ENCODE measurements at regions not wholly inside any gene's neighbourhood (a gene's known extent, or its start where the extent isn't known, plus 50 kb on each side); places are given as distances from the start of the nearest gene placed in this dataset.
"Not testable (repeated sequence)": the region's sequence is repeated elsewhere in the genome, so short reads cannot be mapped to it uniquely, and the experiment has no call there.

GRCh38 chr5:85428426-85428934 lies 1043.8 kb upstream of the EDIL3 start:
- DNase-seq, result no peak

DNA sequence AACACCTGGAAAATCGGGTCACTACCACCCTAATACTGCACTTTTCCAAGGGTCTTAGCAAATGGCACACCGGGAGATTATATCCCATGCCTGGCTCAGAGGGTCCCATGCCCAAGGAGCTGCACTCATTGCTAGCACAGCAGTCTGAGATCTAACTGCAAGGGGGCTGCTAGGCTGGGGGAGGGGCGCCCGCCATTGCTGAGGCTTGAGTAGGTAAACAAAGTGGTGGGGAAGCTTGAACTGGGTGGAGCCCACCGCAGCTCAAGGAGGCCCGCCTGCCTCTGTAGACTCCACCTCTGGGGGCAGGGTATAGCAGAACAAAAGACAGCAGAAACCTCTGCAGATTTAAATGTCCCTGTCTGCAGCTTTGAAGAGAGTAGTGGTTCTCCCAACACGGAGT lies 1047.0 kb upstream of the EDIL3 start:
- not testable (repeated sequence) for DNase-seq

- no peak for DNase-seq
These were observed 1056.5 kb upstream of the EDIL3 start for GRCh38 chr5:85441156-85441555.

DNA sequence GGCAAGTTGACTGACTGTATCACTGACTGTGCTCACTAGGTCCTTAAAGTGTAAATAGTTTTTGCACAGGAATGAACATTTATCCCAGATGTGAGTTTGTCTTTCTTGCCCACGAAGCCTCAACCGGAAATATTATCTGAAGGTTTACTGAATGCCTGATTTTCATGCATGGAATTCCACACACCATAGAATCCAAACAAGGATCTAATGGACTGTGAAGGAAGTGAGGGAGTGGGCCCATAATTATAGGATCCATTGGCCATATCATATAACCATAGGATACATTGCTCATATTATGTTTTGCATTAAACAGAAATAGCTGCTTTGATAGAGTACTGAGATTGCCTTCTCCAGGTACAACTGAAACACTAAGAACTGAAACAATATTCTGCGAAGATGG lies 1057.2 kb upstream of the EDIL3 start:
- DNase-seq, result no peak

GRCh38 chr5:85452322-85453025 lies 1067.8 kb upstream of the EDIL3 start:
- DNase-seq, result no peak

DNA sequence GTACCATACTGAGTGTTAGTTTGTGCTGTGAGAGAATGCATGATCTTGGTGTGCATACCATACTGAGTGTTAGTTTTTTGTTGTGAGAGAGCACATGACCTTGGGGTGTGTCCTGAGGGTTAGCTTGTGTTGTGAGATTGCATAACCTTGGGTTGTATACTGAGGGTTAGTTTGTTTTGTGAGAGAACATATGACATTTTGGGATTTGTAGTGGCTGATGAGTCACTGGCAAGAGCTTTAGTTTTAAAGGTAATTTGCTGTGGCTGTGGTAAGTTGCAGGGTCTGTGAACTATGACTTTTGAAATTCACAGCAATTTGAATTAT lies 1068.3 kb upstream of the EDIL3 start:
- DNase-seq, result no peak

DNA sequence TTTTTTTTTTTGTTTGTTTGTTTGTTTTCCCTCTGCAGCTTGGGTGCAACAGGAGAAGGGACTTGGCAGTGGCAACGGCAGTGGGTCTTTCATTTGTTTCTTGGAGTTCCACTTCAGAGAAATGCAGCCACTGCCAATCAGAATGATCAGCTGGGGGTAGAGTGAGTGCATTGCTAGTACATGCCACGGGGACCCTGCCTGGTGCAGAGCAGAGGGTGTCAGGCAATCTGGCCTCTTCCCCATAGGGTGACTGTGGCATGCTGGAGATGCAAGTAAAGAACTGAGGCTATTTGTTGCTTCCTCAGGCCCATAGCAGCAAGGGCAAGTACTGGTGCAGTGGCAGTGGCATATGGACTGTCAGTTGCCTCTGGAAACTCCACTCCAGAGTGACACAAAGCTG lies 1073.6 kb upstream of the EDIL3 start:
- no peak for DNase-seq

DNA sequence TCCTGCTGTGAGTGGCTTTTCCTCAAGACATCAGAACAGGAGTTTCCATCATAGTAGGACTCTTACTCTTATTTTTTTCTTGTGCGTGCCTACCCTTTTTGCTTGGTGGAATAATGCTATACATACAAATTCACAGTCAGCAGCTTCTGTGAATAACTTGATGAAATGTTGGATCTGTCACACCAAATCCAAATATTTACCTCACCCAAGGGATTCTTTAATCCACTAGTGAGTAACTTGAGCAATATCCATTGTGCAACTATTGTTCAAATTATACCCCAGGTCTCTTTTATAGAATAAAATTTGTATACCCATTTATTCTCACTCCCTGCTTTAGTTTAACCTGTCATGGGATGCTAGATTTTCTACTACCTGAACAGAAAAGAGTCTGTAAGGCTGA lies 1078.3 kb upstream of the EDIL3 start:
- DNase-seq, result no peak

DNA sequence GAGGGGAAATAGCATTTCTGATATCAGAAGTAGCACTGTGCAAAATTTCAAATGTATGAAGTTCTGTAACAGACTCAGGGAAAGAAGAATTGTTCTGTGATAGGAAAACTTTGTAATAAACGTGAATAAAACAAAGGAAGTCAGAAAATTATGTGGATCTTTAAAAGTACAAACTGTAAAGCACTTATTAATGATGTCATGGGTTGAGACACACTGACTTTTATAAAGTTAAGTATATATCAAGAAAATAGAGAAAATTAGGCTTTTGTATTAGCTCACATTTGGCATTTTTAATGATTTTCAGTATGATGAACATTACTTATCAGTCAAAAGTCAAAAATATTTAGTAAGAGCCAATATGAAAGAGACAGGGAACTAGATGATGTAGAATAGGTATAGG lies 1081.7 kb upstream of the EDIL3 start:
- no peak for DNase-seq

- no peak for DNase-seq
These were observed 1088.1 kb upstream of the EDIL3 start for GRCh38 chr5:85472749-85473148.

- DNase-seq, result not testable (repeated sequence)
These were observed 1090.5 kb upstream of the EDIL3 start for GRCh38 chr5:85475151-85475550.

DNA sequence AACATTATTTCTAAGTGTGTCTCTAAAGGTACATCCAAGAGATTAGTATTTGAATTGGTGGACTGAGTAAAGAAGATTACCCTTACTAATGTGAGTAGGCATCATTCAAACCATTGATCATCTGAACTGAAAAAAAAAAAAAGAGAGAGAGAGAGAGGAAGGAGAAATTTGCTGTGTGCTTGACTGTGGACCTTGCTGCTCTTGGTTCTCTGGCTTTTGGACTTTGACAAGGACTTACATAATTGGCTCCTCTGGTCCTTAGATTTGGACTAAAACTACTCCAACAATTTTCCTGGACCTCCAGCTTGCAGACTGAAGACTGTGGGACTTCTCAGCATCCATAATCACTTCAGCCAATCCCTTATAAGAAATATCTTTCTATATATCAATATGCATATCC lies 1091.9 kb upstream of the EDIL3 start:
- DNase-seq, result no peak

DNA sequence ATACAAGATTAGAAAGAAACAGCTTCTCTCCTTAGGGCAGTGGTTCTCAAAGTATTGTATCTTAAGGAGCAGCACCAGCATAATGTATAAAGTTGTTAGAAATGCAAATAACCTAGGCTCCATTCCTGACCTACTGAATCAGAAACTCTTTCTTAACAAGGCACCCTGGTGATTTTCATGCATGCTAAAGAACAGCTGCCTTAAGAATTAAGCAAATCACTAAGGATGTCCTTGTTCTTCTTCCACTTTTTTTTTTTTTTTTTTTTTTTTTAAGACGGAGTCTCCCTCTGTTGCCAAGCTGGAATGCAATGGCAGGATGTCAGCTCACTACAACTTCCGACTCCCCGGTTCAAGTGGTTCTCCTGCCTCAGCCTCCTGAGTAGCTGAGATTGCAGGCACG lies 1095.2 kb upstream of the EDIL3 start:
- DNase-seq, result no peak

GRCh38 chr5:85484982-85485574 lies 1100.4 kb upstream of the EDIL3 start:
- DNase-seq, result no peak

DNA sequence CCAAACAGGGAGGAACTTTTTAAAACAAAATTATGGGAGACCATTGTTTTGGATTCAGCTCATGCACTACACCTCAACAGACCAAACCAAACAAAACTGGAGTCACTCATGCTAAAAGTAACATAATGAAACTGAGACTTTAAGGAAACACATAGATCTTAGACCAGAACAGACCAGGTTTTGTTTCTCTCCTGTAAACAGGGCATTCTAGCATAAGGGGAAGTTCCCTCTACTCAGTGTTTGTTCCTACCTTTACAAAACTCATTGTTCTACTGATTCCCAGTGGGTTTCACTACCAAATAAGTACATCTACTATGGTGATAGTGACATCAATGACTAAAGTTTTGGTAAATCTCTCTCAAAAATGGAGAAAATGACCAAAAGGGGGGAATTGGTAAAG lies 1103.6 kb upstream of the EDIL3 start:
- no peak for DNase-seq

- no peak for DNase-seq
These were observed 1116.2 kb upstream of the EDIL3 start for GRCh38 chr5:85500869-85501268.

DNA sequence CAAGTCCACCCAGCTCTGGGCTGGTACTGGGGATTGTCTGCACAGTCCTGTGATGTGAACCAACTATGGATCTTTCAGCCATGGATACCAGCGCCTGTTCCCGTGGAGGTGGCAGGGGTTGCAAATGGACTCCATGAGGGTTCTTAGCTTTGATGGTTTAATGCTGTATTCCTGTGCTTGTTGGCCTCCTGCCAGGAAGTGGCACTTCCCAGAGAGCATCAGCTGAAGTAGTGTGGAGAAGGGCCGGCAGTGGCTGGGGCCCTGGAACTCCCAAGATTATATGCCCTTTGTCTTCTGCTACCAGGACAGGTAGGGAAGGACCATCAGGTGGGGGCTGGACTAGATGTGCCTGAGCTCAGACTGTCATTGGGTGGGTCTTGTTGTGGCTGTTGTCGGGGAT lies 1104.8 kb upstream of the COX7C start:
- no peak for DNase-seq

DNA sequence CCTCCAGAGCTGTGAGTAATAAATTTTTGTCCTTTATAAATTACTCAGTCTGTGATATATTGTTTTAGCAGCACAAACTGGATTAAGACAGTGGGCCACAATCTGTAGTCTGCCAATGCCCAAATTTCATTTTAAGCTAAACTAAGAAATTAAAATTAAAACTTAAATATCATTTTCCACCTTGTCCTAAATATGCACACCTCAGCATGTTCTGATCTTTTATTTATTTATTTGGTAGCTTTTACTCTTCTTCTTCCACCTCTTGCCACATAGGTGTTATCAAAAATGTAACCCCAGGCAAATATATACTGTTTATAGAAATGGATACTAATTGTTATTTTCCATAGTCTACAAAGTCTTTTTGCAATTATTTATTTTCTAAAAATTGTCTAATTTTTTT lies 1102.2 kb upstream of the COX7C start:
- no peak for DNase-seq

GRCh38 chr5:85517386-85517785 lies 1100.4 kb upstream of the COX7C start:
- no peak for DNase-seq

DNA sequence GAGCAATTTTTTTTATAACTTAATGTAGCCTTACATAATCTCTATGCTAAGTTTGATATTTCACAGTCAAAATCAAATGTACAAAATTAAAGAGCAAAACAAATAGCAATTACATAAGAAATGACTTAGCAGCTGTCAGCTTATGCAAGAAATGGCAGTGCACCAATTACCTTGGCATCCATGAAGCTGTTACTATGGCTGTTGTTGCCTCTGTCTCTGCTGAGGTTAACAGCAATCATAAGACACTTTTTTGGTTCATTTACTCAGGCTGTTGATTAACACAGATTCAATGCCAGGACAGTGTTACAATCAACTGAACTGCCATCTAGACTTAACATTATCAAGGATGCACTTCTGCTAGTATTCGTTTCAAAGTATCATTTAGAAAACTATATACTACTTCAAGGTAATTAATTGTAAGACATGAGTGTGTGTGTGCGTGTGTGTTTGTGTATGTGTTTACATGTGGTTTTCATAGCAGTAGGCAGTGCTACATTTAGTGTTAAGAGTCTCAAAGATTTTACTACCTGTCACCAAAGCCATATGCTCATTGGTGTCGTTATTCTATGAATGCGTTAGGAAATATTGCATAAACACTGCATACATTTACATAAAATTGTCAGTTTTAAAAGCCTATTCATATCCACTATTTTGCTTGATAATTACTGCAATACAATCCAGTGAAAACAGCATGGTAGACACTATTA lies 1084.2 kb upstream of the COX7C start:
- DNase-seq, result no peak

GRCh38 chr5:85538362-85538761 lies 1079.4 kb upstream of the COX7C start:
- no peak for DNase-seq

DNA sequence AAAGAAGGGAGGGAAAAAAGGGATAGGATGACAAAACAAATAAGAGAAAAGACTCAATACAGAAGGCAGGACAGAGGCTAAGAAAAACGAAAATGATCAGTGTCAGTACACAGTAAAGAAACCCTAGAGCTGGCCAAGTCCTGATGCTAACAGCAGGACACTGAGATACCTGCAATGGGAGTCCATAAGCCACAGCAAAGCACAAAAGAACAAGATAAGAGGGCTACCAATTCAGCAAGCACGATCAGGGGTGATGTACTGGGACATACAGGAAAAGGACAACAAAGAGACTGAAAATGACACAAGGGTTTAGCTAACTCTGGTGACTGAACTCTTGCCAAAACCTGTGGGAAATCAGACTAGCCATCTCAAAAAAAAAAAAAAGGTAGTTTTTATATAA lies 1072.6 kb upstream of the COX7C start:
- no peak for DNase-seq

GRCh38 chr5:85549229-85549628 lies 1068.5 kb upstream of the COX7C start:
- DNase-seq, result no peak

DNA sequence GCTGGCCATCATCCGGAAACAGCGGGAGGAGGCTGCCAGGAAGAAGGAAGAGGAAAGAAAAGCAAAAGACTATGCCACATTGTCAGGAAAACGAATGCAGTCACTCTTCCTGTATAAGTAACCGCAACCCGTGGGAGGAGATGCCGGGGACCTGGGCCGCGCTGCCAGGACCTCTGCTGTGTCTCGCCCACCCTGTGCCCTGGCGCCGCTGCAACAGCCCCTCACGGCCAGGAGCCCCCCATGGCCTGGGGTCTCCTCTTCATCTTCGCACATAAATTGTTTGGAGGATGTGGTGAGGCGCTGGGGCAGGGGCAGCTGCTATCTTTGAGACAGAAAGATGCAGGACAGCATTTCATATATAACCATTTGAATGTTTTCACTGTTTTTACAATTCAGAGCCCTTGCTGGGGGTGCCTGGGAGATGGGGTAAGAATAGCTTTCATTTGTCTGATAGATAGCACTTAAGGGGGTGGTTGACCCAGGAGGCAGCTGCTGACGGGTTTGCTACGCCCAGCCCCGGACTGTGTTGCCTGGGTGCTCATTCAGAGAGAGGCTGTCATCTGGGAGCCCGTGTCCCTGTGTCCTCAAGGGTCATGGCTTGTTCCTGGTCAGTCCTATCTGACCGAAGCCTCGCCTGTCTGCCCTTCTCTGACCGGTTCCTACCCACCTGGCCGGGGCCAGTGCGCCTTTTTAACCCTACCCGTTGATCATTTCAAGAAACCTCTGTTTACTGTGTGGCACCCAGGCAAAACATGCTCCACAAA lies 1067.7 kb upstream of the COX7C start:
- DNase-seq, result no peak
